Stomach (tissue), 4 donors: ENCODE measurements at regions not wholly inside any gene's neighbourhood (a gene's known extent, or its start where the extent isn't known, plus 50 kb on each side); places are given as distances from the start of the nearest gene placed in this dataset.

Experiments
- POLR2A ChIP-seq, 4 donors: fragments of 450-650 bp; IDR thresholded peaks; one replicate each; pipeline ENCODE4 v1.6.1; 2016; ENCODE audit warnings: antibody characterized with exemption in 4 of 4, control low read depth in 2 of 4, mild to moderate bottlenecking in 1 of 4, moderate library complexity in 1 of 4
- TF ChIP-seq, protein P1 (sequence below), 7 experiments: fragments of 450-650 bp in 4 of 7; fragments of 200-600 bp in 3 of 7; sonication (generic) in 3 of 7; IDR thresholded peaks; one replicate each; pipeline ENCODE4 v1.5.1; 2016 to 2019; ENCODE audit warnings: antibody characterized with exemption in 7 of 7, control low read depth in 2 of 7, mild to moderate bottlenecking in 1 of 7

DNA sequence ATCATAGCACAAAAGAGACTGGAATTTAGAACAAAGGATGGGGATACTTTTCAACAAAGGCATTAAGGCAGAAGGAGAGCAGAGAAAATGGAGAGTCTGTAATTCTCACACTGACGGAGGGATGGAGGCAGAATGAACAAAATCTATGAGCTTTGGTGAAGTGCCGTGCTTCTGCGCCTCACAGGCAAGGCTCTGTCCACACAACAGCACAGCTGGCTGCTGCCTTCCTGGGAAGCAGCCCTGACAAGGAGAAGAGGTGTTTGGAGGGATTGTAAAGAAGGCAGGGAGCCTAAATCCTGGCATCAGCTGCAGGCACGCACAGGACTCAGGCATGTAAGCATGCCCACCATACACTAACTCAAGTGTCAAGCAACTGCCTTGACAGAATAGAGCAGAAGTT is 485.2 kb upstream of the KIF2A start:
- TF ChIP-seq, protein P1, sequence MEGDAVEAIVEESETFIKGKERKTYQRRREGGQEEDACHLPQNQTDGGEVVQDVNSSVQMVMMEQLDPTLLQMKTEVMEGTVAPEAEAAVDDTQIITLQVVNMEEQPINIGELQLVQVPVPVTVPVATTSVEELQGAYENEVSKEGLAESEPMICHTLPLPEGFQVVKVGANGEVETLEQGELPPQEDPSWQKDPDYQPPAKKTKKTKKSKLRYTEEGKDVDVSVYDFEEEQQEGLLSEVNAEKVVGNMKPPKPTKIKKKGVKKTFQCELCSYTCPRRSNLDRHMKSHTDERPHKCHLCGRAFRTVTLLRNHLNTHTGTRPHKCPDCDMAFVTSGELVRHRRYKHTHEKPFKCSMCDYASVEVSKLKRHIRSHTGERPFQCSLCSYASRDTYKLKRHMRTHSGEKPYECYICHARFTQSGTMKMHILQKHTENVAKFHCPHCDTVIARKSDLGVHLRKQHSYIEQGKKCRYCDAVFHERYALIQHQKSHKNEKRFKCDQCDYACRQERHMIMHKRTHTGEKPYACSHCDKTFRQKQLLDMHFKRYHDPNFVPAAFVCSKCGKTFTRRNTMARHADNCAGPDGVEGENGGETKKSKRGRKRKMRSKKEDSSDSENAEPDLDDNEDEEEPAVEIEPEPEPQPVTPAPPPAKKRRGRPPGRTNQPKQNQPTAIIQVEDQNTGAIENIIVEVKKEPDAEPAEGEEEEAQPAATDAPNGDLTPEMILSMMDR (IDR thresholded peaks at IDR 0.05), result no peak
- TF ChIP-seq POLR2A (IDR thresholded peaks at IDR 0.05), result no peak
